Activated CD8-positive, alpha-beta T cell treated with anti-CD3 and anti-CD28 coated beads, Interleukin-2, amount 10 ng/mL, durations not matched to agents 7 days and 5 days (primary cell): ENCODE measurements at regions not wholly inside any gene's neighbourhood (a gene's known extent, or its start where the extent isn't known, plus 50 kb on each side); places are given as distances from the start of the nearest gene placed in this dataset.
"Not testable (repeated sequence)": the region's sequence is repeated elsewhere in the genome, so short reads cannot be mapped to it uniquely, and the experiment has no call there.

Source experiments
- ATAC-seq: fragments of 150-1000 bp; cut with Tn5 transposase; one replicate; pipeline ENCODE4 v1.10.0; 2021; ENCODE audit warnings: moderate library complexity
- CTCF ChIA-PET: fragments of 350-600 bp; sonication (Branson Sonifier 250); formaldehyde crosslinking; loops from one replicate; lab custom pipeline; 2021; ENCODE audit warnings: antibody characterized with exemption; lab: Charles Lee
- POLR2A ChIA-PET: fragments of 350-600 bp; sonication (Branson Sonifier 250); formaldehyde crosslinking; loops from one replicate; lab custom pipeline; 2021; ENCODE audit warnings: antibody characterized with exemption; lab: Charles Lee
- DNase-seq: peaks from one replicate; pipeline ENCODE4 v3.0.0-alpha.2; 2020
- H3K27ac Mint-ChIP-seq: one replicate; pipeline ENCODE4 v1.8.0; 2021; ENCODE audit warnings: mild to moderate bottlenecking, mixed read lengths
- H3K27me3 Mint-ChIP-seq: one replicate; pipeline ENCODE4 v1.8.0; 2021; ENCODE audit warnings: low read depth, mixed read lengths
- H3K36me3 Mint-ChIP-seq: one replicate; pipeline ENCODE4 v1.8.0; 2021; ENCODE audit warnings: low read depth, mixed read lengths
- H3K4me1 Mint-ChIP-seq: one replicate; pipeline ENCODE4 v1.8.0; 2021; ENCODE audit warnings: low read depth, mixed read lengths
- H3K4me3 Mint-ChIP-seq: one replicate; pipeline ENCODE4 v1.8.0; 2021; ENCODE audit warnings: mild to moderate bottlenecking, mixed read lengths
- H3K9me3 Mint-ChIP-seq: one replicate; pipeline ENCODE4 v1.8.0; 2022; ENCODE audit warnings: mixed read lengths; ENCODE audit not compliant: insufficient read depth

DNA sequence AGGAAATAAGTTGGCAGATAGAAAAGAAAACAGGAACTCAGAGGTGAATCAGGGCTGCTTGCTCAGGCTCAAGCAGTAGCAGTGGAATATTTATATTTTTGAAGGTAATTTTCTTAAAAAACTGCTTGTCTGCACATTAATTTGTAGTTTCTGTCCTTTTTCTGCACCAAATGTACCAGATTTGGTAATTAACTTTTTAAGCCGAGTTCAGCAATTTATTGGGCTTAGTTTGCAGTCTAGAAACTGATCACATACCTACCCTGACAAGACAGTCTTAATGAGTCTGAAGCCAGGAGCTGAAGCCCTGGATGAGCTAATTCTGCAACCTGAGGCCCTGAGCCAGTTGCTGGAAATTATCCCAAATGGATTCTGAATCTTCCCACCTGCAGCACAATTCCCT, 647.0 kb downstream of the TDRD15 start:
- ChIA-PET CTCF (no interaction called here), POLR2A (no interaction called here)
- Mint-ChIP-seq H3K27me3 (no peaks in the 10 kb centered on the region), H3K4me1 (no peaks in the 10 kb centered on the region), H3K27ac (no peak overlapping the region), H3K4me3 (no peak overlapping the region), H3K9me3 (peaks cover 3% of the 10 kb centered on the region), H3K36me3 (no peaks in the 10 kb centered on the region)
- no peak for DNase-seq
- ATAC-seq: no peak

DNA sequence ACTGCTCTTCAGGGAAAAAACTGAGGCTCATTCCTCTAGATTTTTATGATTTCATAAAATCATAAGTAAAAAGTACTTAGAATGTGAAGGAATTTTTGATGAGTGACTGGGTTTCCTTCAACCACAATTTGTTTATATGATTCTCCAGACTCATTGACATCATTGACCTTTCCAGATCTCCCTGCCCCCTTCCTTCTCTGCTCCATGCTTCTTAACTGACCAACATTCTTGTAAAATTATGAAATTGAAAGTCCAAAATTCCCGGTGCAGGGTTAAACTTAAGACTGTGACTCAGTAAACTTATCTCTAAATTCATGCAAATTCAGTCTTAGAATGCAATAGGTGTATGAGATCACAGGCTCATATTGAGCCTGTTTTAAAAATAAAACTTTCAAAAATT, 648.9 kb downstream of the TDRD15 start:
- CTCF ChIA-PET: no interaction called here
- Mint-ChIP-seq H3K4me3 (no peak overlapping the region), H3K36me3 (no peaks in the 10 kb centered on the region), H3K9me3 (peaks cover 3% of the 10 kb centered on the region), H3K27me3 (no peaks in the 10 kb centered on the region), H3K4me1 (no peaks in the 10 kb centered on the region), H3K27ac (no peak overlapping the region)
- DNase-seq: no peak
- POLR2A ChIA-PET: no interaction called here
- ATAC-seq: no peak

DNA sequence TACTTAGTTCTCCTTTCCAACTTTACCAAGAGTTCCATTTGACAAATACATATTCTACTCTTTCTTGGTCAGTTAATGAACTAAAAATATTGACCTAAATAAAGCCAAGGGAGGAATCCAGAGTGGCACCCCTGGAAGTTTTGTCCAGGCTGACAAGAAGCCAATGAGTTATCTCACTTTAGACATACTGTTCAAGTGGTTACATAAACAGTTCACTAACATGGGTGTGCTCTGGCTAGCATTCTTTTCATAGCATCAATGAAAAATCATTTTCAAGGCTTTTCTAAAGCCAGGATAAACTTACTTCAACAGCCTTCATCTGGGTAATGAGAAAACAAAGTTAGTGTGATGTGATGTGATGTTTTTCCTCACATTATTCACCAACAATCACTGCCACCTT, 649.4 kb downstream of the TDRD15 start:
- DNase-seq (no peak), ATAC-seq (no peak)
- Mint-ChIP-seq H3K9me3 (no peaks in the 10 kb centered on the region), H3K27me3 (no peaks in the 10 kb centered on the region), H3K4me1 (no peaks in the 10 kb centered on the region), H3K4me3 (no peak overlapping the region), H3K36me3 (no peaks in the 10 kb centered on the region), H3K27ac (no peak overlapping the region)
- ChIA-PET CTCF (no interaction called here), POLR2A (no interaction called here)

DNA sequence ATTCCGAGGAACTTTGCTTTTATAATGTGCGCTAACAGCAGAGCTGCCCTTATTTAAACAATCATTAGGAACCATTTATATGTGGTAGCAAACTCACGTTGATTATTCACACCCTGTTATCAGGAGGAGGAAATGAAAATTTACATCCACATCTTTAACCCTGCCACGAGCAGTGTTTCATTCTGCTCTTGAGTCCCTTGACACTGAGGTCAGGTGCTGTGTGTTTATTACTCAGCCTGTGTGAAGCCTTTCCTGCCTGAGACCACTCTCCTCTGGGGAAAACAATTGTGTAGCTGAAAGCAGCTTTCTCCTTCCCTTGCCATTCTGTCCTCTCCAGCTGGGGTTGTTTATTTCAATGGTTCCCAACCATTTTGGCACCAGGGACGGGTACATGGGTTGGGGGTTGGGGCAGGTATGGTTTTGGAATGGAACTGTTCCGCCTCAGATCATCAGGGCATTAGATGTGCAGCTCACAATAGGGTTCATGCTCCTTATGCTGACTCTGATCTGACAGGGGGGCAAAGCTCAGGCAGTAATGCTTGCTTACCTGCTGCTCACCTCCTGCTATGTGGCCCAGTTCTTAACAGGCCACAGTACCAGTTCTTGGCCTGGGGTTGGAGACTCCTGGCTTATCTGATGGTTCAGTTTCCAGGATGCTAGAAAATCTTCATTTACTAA, 651.1 kb downstream of the TDRD15 start:
- ATAC-seq (no peak), DNase-seq (no peak)
- H3K36me3 Mint-ChIP-seq: no peaks in the 10 kb centered on the region
- ChIA-PET POLR2A (no interaction called here), CTCF (no interaction called here)
- no peak overlapping the region for H3K4me3 Mint-ChIP-seq
- no peaks in the 10 kb centered on the region for H3K4me1 Mint-ChIP-seq
- no peaks in the 10 kb centered on the region for H3K9me3 Mint-ChIP-seq
- H3K27ac Mint-ChIP-seq: no peak overlapping the region
- no peaks in the 10 kb centered on the region for H3K27me3 Mint-ChIP-seq

DNA sequence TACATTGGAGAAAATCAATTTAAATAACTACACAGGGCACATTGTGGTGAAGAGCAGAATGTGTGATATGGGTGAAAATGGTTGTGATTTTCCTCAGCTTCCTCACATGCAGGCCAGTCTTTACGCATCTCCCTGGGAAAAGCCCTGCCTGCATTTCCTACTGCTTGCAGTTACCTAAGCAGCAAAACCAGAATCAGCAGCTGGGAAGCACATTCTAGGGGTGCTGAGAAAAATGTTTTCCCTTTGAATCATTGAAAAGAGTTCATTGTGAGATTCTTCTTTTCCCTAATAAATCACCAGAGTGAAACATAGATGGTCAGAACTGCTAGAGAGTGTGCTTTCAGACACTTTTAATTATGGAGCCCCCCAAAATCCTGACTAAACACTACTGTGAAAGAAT, 656.0 kb downstream of the TDRD15 start:
- ATAC-seq: no peak
- POLR2A ChIA-PET: no interaction called here
- no peak overlapping the region for H3K4me3 Mint-ChIP-seq

DNA sequence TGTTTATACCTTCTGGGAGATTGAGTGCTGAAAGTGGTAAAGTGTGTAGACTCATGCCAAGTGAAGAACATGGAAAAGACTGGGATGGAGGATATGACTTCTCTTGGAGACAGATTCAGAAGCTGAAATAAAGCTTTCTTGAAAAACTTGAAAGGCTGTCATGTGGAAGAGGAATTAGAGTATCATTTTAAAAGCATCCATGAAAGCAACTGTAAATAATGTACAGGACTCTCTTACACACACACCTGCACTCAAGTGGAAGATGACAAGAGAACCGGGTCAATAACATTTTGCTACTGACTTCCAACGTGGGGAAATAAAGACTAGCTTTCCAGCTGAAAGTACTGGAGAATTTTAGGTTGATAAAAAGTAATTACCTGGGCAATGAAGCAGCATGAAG, 658.2 kb downstream of the TDRD15 start:
- Mint-ChIP-seq H3K27me3 (no peaks in the 10 kb centered on the region), H3K27ac (no peak overlapping the region), H3K9me3 (no peaks in the 10 kb centered on the region), H3K4me3 (no peak overlapping the region), H3K36me3 (no peaks in the 10 kb centered on the region), H3K4me1 (no peaks in the 10 kb centered on the region)
- CTCF ChIA-PET: no interaction called here
- POLR2A ChIA-PET: no interaction called here
- ATAC-seq (no peak), DNase-seq (no peak)

More for the DNA sequence above, 656.0 kb downstream of the TDRD15 start:
- H3K27ac Mint-ChIP-seq: no peak overlapping the region
- no peaks in the 10 kb centered on the region for H3K27me3 Mint-ChIP-seq
- H3K9me3 Mint-ChIP-seq: no peaks in the 10 kb centered on the region
- DNase-seq: no peak
- no peaks in the 10 kb centered on the region for H3K4me1 Mint-ChIP-seq
- H3K36me3 Mint-ChIP-seq: no peaks in the 10 kb centered on the region
- CTCF ChIA-PET: no interaction called here

DNA sequence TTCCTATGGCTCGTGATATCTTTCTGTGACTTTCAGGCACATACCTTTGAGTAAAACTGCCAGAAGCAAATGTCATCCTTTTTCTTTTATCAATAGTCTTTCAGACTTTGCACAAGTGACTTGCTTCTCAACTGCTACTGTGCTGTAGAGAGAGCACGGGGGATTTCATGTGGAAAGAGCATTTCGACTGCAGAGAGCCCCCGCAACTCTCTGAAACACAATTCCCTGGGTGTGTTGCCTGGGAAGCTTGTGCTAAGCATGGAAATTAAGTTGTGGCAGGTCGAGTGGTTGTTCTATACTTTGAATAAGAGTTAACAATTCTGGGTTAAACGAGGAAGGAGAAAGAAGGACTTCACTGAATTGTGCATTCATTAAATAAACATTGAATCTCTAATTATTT, 659.1 kb downstream of the TDRD15 start:
- no peaks in the 10 kb centered on the region for H3K27me3 Mint-ChIP-seq
- H3K9me3 Mint-ChIP-seq: no peaks in the 10 kb centered on the region
- no peak overlapping the region for H3K4me3 Mint-ChIP-seq
- CTCF ChIA-PET: no interaction called here
- no peak overlapping the region for H3K27ac Mint-ChIP-seq
- H3K4me1 Mint-ChIP-seq: no peaks in the 10 kb centered on the region
- ATAC-seq (no peak), DNase-seq (no peak)
- H3K36me3 Mint-ChIP-seq: no peaks in the 10 kb centered on the region
- POLR2A ChIA-PET: no interaction called here

DNA sequence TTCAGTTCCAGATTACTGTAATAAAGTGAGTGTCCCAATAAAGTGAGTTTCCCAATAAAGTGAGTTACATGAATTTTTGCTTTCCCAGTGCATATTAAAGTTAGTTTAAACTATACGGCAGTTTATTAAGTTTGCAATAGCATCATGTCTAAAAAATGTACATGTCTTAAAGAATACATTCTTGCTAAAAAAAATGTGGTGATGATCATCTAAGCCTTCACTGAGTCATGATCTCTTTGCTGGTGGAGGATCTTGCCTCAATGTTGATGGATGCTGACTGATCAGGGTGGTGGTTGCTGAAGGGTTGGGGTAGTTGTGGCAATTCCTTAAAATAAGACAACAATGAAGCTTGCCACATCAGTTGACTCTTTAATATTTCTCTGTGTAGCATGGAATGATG, 664.2 kb downstream of the TDRD15 start:
- H3K27ac Mint-ChIP-seq: no peak overlapping the region
- CTCF ChIA-PET: no interaction called here
- no peak for DNase-seq
- no peak for ATAC-seq
- H3K4me3 Mint-ChIP-seq: no peak overlapping the region
- H3K27me3 Mint-ChIP-seq: no peaks in the 10 kb centered on the region
- H3K4me1 Mint-ChIP-seq: no peaks in the 10 kb centered on the region
- no peaks in the 10 kb centered on the region for H3K9me3 Mint-ChIP-seq
- POLR2A ChIA-PET: no interaction called here
- no peaks in the 10 kb centered on the region for H3K36me3 Mint-ChIP-seq

DNA sequence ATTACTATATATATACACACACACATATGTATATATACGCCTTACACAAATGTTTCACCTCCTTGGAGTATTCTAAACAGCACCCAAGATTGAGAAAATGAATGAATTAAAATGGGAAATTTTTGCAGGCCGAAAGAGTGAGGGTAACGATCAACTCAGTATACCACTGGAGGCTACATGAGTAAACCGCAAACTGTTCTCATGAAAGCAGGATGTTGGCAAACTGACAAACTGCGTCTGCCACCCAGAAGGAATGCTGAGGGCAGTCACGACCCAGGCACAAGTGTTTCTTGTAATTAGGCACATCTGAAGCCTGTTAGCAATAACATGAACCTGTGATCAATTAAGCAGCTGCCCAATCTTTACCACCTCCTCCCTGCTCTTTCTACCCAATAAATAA, 666.5 kb downstream of the TDRD15 start:
- ATAC-seq, H3K36me3 Mint-ChIP-seq, H3K27ac Mint-ChIP-seq, POLR2A ChIA-PET, CTCF ChIA-PET, H3K4me1 Mint-ChIP-seq, DNase-seq, H3K4me3 Mint-ChIP-seq, H3K9me3 Mint-ChIP-seq, H3K27me3 Mint-ChIP-seq: not testable (repeated sequence)

DNA sequence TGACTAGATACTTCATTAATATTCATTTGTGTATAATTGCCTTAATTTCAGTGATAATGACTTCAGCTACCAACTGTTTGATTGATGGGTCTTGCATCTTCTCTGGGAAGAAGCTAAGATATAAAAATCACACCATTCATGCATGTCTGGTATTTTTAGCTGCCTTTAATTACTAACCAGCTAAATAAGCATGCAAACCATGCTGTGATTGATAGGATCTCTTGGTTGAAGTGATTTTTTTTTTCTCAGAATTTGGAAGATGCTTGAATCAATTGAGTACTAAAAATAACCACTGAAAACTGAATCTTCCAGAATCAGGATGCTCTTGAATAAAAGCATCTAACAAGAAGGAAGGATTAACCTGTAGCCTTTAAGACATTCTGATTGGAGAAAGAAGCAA, 668.8 kb downstream of the TDRD15 start:
- H3K4me3 Mint-ChIP-seq: no peak overlapping the region
- DNase-seq: no peak
- H3K27ac Mint-ChIP-seq: no peak overlapping the region
- H3K9me3 Mint-ChIP-seq: no peaks in the 10 kb centered on the region
- ChIA-PET CTCF (no interaction called here), POLR2A (no interaction called here)
- no peaks in the 10 kb centered on the region for H3K36me3 Mint-ChIP-seq
- no peaks in the 10 kb centered on the region for H3K4me1 Mint-ChIP-seq
- no peaks in the 10 kb centered on the region for H3K27me3 Mint-ChIP-seq
- ATAC-seq: no peak

DNA sequence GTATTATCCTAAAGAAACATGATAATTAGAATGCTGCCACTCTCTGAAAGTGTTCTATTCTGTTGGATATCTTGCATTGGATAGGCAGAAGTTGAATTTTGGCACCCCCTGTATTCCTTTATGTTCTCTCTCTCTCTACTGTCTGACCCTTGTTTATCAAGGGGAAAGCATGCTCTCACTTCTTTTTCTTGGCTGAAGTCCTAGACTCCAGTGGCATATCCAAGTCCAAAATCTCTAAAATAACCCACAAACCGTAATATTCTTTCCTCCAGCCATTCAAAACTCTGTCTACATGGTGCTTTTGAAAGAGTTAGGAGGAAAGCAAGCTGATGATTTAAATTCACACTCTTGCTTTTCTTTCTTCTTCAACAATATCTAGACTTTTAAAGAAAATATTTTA, 669.7 kb downstream of the TDRD15 start:
- H3K36me3 Mint-ChIP-seq: no peaks in the 10 kb centered on the region
- H3K9me3 Mint-ChIP-seq: no peaks in the 10 kb centered on the region
- H3K4me1 Mint-ChIP-seq: no peaks in the 10 kb centered on the region
- H3K4me3 Mint-ChIP-seq: no peak overlapping the region
- no peak for ATAC-seq
- DNase-seq: no peak
- H3K27ac Mint-ChIP-seq: no peak overlapping the region
- CTCF ChIA-PET: no interaction called here
- no peaks in the 10 kb centered on the region for H3K27me3 Mint-ChIP-seq
- POLR2A ChIA-PET: no interaction called here

DNA sequence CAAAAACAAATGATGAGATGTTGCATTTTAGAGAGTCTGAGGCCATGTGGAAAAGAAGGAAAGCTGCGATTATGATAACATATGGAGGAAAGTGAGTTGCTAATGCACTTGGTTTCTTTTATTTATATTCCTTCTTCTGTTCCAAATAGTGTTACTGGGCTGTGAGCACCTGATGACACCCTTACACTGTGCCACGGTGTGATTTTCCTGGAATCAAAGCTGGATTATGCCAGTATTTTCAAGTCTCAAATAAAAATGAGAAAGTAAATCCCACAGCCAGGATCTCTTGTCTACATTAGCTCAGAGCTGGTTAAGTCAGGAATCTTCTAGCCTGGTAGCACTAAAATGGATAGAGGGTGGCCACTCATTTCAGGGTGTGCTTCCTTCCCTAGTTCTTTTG, 670.8 kb downstream of the TDRD15 start:
- DNase-seq (no peak), ATAC-seq (no peak)
- ChIA-PET POLR2A (no interaction called here), CTCF (no interaction called here)
- H3K4me1 Mint-ChIP-seq: no peaks in the 10 kb centered on the region
- H3K36me3 Mint-ChIP-seq: no peaks in the 10 kb centered on the region
- no peaks in the 10 kb centered on the region for H3K9me3 Mint-ChIP-seq
- no peaks in the 10 kb centered on the region for H3K27me3 Mint-ChIP-seq
- no peak overlapping the region for H3K27ac Mint-ChIP-seq
- no peak overlapping the region for H3K4me3 Mint-ChIP-seq

DNA sequence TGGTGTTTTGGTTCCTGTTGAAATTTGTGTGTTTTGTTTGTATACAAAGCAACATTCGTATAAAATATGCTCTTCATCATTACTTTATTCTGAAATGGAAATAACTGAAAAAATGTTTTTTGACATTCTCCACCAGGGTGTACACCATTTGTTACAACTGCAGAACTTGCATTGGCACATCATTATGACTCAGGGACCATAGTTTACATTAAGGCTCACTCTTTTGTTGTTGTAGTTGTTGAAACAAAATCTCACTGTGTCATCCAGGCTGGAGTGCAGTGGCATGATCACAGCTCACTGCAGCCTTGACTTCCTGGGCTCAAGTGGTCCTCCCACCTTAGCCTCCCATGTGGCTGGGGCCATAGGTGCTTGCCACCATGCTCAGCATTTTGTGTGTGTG, 676.6 kb downstream of the TDRD15 start:
- POLR2A ChIA-PET: no interaction called here
- no peak for DNase-seq
- CTCF ChIA-PET: no interaction called here

More for the DNA sequence above, 676.6 kb downstream of the TDRD15 start:
- no peaks in the 10 kb centered on the region for H3K27me3 Mint-ChIP-seq
- no peak for ATAC-seq
- no peaks in the 10 kb centered on the region for H3K4me1 Mint-ChIP-seq
- H3K27ac Mint-ChIP-seq: no peak overlapping the region
- H3K9me3 Mint-ChIP-seq: no peaks in the 10 kb centered on the region
- H3K4me3 Mint-ChIP-seq: no peak overlapping the region
- H3K36me3 Mint-ChIP-seq: no peaks in the 10 kb centered on the region
